Stimulated activated CD4-positive, alpha-beta T cell treated with anti-CD3 and anti-CD28 coated beads, Interleukin-15, amount 100 ng/mL, for 1 hour (primary cell): ENCODE measurements at regions not wholly inside any gene's neighbourhood (a gene's known extent, or its start where the extent isn't known, plus 50 kb on each side); places are given as distances from the start of the nearest gene placed in this dataset.

Source experiments
- DNase-seq, 2 donors: peaks; one replicate each; pipeline ENCODE4 v3.0.0-alpha.2; 2020; ENCODE audit warnings: low read depth in 1 of 2, low spot score in 1 of 2

DNA sequence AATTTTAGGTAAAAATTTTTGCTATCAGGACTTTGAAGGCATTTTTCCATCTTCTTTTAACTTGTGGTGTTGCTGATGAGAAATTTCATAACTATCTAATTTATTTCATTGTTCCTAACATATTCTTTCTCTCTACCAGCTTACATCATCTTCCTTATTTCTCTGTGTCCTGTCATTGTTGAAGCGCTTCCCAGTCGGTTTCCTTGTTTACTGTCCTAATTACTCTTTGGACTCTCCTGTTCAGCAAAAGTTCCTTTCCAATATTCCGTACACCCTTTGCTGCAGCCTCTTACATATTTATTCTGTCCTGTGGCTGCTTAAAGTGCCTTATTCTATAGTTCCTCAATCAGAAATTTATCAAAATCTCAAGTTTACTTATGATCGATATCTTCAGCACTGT is 609.0 kb upstream of the FZD8 start:
- no peak for DNase-seq

DNA sequence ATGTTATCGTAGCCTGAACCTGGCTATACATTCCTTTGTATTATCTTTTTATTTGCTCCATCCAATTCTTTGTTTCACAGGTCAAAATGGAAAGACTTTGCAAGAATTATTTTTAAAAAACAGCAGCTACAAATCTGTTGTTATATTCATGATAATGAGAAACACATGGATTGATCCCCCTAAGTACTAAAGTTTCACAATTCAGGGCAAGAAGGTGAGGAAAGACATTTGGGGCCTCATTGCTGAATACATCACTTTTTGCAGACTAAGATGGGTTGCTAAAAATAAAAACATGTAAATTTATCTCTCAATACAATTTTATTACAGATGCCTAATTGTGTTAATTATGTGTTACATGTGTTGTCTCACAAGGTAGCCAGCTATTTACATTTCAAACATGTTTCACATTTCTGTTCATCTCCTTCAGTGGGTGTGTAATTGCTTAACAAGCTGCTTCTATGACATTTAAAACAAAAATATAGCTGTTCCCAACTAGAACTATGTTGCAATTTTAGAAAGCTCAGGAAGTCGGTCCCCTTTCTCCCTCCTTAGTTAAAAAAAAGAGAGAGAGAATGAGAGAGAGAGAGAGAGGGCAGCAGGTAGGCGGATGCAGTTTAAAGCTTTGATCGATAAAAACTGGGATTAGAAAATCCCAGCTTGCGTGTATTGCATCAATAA is 606.3 kb upstream of the FZD8 start:
- DNase-seq, result no peak

DNA sequence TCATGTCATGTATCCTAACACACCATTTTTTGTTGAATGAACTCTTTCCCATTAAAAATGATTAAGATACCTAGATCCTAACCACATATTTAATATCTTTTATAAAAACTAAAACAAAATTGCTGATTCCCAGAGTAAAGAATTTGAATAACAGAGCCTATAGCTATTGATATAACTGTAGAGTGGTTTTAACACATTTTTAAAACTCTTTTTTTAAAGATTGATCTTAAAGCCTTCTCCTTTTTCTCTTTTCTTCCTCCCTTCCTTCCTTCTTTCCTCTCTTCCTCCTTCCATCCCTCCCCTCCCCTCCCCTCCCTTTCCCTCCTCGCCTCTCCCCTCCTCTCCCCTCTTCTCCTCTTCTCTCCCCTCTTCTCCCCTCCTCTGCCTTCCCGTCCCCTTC is 605.4 kb upstream of the FZD8 start:
- no peak for DNase-seq

DNA sequence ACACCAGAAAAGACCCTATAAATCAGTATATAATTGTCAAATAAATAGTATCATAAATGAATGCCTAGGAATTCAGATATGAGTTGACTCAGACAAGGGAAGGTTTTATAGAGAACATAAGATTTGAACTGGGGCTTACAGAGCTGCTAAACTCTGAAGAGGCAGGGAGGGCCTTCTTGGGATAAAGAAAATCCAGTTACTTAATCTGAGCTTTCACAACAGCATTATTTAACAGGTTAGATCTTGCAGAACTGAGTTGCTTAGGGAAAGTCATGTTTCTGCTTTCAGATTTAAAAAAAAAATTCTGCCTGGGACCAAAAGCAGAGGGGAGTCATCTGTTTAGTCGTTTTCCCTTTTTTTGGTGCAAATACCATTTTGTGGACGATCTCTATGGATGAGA is 594.8 kb upstream of the FZD8 start:
- no peak for DNase-seq

DNA sequence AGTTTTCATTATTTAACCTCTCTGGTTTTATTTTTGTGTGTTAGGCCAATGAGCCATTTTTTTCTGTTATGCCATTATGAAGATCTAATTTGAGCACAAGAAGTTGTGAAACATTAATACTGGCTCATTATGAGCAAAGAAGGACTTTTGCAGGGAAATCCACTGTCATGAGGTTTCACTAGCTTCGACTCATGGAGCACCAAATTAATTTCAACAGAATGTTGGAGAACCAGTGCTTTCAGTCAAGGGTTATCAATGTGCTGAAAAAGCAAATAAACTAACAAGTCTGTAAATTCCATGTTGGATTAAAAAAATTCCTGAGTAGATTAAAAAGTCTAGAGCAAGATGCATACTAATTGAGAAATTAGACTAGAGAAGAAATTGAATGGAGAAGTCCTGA is 594.2 kb upstream of the FZD8 start:
- DNase-seq, result no peak

DNA sequence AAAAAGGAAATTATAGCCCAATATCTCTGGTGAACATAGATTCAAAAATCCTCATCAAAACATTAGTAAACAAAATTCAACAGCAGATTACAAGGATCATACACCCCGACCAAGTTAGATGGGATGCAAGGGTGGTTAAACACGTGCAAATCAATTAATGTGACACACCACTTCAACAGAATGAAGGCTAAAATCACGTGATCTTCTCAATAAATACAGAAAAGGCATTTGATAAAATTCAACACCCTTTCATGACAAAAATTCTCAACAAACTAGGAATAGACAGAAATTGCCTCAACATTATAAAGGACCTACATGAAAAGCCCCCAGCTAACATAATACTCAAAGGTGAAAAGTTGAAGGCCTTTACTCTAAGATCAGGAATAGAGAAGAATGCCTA is 590.8 kb upstream of the FZD8 start:
- DNase-seq, result no peak

DNA sequence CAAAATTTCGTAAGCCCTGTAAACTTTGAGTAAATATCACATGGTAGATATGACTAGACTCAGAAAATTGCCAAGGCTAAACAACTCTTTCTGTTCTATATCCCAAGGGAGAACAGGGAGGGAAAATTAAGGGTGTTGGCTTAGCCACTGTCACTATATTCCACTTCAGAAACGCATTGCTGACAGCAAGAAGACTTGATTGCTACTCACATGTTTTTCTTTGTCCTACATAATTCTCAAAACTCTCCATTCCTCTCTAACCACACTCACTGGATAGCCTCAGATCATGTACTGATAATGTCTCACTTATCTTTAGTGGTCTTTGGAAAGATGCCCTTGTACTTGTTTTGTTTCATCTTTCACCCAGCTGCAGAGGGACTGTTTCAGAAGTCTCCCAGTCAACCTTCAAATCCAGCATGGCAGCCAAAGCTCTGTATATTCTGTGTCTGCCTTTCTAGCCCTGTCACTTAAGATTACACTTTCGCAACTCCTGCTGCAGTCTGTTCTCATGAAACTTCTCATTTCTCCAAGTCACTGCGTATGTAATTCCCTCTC is 582.4 kb upstream of the FZD8 start:
- DNase-seq, result no peak

DNA sequence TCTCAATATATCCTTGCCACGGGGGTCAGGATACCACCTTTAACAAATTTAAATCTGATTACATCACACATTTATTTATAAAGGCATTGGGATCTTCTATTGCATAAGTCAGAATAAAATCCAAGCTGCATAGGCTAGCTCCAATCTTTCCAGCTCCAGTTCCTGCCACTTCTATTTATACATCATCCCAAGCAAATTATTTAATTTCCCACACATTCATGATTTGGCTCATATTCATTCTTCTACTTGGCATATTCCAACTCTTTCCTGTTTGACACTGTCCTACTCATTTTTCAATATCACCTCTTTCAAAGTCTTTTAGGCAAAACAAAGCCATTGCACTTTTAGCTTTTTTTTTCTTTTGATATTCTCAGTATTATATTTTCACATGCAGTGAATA is 579.0 kb upstream of the FZD8 start:
- no peak for DNase-seq

DNA sequence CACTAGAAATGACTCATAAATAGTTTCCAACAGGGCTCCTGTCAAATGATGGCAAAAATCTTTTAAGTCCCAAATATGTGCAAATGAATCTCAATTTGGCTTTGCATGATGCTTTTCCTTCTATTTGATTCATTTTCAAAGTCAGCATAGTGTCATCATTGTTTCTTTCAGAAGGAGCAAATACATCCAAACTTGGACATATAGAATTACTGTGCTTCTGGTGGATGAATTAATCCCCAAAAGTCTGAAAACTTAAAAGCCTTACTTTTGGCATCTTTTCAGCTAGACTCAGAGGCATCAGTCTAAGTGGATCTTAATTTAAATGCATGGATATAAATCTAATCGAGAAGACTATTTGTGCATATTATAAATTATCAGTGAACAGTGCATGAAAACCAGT is 578.1 kb upstream of the FZD8 start:
- DNase-seq, result no peak

DNA sequence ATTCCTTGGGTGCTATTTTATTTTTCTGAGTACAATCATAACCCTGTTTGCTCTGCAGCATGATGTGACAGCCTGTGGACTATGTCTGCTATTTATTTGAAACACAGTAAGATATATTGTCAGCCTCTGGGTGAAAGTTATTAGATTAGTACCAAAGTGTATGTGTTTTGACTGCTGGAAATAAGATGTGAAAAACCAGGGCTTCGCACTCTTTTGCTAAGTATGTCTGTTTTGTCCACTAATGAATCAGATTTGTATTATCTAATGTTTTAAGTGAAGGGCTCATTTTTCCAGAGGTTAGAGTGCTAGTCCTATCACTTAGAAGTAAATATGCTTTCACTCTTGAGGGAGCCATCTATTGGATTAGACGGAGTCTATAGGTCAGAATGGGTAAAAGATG is 569.8 kb upstream of the FZD8 start:
- no peak for DNase-seq

DNA sequence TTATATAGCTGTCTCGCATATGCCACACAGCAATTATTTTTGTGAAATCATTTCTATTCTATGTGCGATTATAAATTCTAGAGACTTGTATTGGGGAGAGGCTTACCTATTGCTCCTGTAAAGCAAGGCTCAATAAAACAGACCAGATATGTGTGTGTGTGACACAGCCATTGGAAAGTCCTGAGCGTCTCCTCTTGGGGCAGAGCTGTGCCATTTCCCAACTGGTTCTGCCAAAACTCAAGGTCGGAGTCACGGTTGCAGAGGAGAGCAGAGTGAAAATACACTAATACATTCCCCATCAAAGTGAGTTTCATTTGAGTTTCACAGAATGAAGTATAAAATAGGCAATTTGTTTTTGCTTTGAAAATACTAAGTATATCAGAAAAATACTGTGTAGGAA is 567.4 kb upstream of the FZD8 start:
- DNase-seq, result no peak

DNA sequence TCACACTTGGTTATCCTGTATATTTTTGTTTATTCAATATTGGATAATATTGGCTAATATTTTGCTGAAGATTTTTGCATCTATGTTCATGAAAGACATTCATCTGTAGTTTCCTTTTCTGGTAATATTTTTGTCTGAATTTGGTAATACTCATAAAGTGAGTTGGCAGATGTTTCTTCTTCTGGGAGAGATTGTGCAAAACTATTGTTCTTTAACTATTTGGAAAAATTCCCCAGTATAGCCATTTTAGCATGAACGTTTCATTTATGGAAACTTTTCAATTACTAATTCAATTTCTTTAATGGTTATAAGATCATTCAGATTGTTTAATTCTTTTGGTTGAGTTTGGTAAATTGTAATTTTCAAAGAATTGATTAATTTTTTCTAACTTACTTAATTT is 560.8 kb upstream of the FZD8 start:
- DNase-seq, result no peak

DNA sequence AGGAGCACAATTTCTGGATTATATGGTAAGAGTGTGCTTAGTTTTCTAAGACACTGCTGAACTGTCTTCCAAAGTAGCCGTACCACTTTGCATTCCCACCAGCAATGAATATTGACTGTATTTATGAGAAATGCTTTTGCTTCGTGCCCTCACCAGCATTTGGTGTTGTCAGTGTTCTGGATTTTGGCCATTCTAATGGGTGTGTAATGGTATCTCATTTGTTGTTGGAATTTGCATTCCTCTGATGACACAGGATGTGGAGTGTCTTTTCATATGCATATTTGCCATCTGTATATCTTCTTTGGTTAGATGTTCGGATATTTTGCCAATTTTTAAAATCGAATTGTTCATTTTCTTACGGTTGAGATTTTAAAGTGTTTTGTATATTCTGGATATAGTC is 558.5 kb upstream of the FZD8 start:
- no peak for DNase-seq

DNA sequence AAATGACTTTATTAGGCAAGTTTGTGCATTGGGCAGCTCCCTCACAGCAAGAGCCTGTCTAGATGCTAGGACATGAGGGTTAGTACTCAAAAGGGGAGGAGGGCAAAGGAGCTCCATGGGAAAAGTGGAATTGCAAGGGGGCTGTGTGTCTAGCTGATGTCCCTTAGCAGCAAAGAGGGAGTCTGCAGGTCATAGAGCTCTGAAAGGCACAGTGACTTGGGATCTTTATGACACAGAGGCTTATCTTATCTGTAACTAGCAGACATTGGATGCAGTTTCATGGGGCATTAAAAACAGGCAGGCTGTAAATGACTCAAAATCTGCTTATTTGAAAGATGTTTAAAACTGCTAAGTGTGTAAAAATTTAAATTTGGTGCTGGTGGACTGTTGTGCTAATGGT is 556.2 kb upstream of the FZD8 start:
- DNase-seq, result no peak

DNA sequence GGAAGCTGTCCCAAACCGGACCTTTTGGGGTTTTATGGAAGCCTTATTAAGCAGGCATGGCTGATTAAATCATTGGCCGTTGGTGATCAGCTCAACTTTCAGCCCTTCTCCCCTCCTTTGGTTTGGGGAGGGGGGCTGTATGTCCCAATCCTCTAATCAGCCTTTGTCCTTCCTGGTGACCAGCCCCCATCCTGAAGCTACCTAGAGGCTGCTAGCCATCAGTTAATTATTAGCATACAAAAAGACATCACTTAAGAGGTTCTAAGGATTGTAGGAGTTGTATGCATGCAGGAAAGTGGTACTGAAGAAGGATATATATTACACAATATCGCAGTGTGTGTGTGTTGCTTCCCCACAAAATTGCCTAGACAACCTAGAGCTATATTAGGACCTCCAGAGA is 553.3 kb upstream of the FZD8 start:
- no peak for DNase-seq

DNA sequence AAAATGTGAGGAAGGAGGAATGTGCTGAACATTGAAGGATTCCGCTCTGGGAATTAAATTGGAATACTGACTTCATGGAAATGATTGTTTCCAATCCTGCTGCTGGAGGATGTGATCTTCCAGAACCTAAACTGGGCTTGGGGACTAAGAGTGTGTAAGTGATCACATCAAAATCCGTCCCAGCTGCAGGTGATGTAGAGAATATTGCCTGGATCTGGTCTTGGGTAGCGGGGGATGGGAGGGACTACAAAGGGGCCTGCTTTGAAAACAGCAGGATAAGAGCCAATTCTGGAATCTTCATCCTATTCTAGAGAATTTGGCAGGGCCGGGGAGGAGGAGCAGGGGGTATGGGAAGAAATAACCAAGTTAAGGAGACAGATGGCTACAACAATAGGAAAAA is 552.2 kb upstream of the FZD8 start:
- no peak for DNase-seq

DNA sequence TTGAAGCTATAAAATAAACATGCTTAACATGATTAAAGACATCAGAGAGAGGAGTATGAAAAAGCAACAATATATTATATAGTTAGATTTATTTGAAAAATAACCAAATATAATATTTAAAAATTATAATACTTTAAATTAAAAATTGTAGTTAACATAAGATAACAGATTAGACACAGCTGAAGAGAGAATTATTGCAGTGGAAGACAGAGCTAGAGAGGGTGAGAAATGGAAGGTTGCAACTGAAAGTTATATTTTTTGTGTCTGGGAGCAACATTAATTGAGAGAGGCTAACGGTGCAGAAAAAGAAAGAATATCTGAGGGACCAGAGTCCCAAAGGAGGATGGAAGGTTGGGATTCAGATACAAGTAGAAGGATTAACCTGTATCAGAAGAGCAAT is 548.9 kb upstream of the FZD8 start:
- no peak for DNase-seq

DNA sequence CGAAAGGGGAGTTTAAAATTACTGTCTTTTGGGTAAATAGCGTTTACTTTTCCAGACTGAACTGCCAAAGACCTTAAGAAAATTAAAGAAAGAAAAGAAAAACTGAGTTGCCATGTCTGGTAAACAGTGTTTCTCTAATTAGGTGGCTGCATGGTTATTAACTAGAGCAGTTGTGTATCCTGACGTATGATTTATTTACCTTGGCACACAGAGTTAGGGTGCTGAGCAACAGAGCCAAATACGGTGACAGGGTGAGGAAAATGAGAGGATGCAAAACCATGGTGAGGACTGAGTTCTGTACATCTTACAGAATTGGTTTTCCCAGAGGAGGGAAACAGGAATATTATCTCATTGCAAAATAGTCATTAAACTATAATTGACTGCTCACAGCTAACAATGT is 546.4 kb upstream of the FZD8 start:
- DNase-seq, result no peak

DNA sequence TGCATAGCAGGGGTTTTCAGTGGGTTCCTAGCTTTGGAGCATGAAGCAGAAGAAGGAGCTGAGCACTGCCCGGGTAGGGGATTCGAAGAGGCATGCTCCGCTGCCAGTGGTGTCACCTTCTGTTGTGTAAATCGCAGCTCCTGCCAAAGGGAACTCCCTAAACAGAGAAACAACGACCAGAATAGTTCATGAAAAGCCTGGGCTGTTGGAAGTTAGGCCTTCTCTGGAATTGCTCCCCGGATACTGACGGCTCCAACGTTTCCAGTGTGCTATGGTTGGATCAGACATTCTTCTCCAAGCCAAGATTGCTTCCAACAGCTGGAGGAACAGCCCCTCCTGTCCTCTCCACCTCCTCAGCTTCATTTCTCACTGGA is 546.0 kb upstream of the FZD8 start:
- DNase-seq, result no peak

DNA sequence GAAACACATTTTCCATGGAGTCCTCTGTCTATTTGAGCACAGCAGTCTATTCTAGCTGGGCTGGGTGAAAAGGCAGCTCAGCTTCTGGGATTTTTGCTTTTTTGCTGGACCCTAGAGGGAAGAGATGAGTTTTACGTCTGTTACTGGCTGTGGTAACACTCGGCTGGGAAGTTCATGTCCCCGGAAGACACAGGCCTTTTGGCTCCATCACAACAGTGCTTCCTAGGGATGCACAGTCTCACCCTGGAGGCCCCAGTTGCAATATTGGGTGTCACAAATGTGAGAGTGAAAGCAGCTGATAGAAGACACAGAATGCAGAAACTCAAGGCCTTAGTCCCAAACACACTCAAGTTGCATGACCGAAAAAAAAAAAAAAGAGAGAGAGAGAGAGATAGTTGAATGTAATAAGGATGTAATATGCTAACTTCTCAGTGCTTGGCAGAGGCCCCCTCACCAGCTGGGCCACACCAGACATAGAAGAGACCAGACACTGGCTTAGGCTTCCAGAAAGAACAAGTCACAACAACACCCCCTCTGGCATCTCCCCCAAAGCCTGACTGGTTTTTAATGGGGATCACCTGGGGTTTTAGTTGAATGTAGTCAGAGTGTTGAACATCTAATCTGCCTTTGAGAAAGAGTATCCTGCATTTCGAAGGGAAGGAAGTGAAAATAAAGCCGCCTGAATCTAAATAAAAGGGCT is 545.4 kb upstream of the FZD8 start:
- no peak for DNase-seq

DNA sequence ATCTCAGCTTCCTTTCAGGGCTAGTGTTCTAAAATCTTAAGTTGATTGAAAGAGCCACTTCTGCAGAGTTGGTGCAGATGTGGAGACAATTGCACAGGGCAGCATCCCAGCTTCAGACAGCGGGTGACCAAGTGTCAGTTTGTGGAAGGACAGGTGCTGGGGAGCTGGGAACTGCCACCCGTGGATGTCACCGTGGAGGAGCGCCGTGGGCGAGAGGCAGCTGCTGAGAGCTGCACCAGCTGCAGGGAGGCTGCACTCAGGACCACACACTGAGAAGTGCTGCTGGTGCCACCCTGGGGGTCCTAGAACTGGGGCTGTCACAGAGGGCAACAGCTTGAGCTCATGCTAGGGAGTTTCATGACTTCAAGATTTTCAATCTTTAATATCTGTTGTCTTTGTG is 543.0 kb upstream of the FZD8 start:
- no peak for DNase-seq

DNA sequence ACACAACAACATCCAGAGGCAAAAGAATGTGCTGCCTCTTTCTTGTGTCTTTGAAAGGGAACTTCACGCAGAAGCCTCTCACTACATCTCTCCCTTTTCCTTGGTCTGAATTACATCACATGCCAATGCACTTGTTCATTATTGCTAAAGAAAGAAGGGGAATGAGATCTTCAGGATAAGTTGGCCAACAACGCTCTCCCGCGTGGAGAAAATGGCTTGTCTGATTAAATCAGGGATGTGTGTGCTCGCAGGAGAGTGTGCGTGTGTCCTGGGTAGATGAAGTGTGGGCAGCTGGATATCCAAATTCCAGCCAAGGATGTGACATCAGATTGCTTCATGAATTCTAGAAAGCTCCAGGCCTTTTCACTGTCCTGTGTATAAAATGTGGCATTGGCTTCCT is 541.6 kb upstream of the FZD8 start:
- no peak for DNase-seq

DNA sequence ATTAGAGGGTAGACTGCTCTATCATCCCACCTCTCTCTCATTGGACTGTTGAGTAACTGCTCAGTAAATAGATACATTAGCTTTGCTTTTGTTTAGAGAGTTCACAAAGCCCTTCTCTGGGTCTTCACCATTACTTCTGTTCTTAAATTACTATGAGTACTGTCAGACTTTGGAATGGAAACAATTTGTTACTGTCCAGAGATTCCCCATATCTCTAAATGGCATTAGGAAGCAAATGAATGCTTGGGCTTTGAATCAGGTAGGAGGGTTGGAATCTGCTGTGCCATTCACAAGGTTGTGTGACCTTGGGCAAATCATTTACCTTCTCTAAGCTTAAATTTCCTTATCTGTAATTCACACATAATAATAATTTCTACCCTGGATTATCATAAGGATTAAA is 541.0 kb upstream of the FZD8 start:
- no peak for DNase-seq
